DMS53 (cell line): ENCODE measurements at regions not wholly inside any gene's neighbourhood (a gene's known extent, or its start where the extent isn't known, plus 50 kb on each side); places are given as distances from the start of the nearest gene placed in this dataset.
A peak's percentile ranks its signal among the peaks of the same experiment; 100 is the strongest.

Experiments used
- DNase-seq: peaks from one replicate; lab custom pipeline; 2025; lab: John Stamatoyannopoulos, UW

DNA sequence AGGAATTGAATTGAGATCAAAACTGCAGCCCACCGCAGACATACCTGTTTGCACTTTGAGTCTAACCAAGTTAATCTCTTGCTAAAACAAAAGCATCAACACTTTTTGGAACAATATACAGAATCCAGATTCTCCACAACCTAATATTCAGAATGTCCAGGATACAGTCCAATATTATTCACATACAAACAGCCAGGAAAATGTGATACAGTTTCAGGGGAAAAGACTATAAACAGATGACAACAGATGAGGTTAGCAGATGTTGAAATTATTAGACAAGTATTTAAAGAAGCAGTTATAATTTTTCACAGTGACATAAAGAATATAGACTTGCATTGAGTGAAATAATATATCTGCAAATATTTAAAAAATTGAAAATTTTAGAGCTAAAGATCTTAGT is 678.1 kb upstream of the CXADR start:
- no peak for DNase-seq

DNA sequence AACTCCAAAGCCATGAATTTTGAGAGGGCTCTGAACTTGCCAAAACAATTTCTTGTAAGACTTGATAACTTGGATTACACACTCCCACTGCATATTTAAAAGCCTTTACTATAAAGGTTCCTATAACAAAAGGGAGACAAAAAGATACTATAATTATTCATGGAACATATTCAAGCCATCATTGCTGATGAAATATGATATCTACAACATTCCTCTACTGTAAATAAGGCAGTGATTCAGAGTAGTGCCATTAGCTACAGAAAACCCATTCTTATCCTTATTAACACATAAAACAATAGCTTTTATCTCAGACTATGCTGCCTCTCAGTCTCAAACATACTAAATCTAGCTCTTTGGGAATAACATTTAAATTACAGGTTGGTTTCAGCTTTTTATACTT is 675.5 kb upstream of the CXADR start:
- no peak for DNase-seq

DNA sequence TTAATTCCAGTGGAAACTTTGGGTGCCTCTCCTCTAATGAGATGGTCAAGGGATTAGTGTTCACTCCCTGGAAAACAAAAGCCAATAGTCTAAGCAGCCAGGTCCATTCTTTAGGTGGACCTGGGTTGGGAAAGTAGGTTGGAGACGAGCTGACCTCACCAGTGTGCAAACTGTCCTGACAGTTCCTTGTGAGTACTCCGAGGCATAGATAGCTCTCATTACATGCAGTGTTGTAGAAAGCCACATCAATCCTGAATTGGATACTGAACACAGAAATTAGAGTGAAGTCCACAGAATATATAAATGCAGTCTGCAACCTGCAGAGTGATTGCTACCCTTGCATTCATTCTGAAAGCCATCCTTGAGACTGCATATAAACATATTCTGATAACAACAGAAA is 675.1 kb upstream of the CXADR start:
- no peak for DNase-seq

DNA sequence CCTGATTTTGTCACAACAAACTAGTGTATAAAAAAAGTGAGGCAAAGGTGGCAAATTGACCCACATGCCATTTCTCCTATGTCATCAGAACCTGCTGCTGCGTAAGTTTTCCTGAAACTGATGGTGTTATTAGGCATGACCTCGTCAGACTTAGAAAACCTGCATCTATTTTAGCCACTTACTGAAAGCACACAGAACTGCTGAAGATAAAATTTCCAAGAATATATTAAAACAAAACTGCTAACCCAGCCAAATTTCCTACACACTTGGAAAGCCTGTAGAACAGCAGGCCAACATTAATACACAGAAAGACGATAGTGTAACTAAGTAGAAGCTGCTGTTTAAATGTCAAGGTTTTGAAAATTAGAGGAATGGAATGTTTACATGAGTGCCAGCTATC is 674.5 kb upstream of the CXADR start:
- DNase-seq = no peak

DNA sequence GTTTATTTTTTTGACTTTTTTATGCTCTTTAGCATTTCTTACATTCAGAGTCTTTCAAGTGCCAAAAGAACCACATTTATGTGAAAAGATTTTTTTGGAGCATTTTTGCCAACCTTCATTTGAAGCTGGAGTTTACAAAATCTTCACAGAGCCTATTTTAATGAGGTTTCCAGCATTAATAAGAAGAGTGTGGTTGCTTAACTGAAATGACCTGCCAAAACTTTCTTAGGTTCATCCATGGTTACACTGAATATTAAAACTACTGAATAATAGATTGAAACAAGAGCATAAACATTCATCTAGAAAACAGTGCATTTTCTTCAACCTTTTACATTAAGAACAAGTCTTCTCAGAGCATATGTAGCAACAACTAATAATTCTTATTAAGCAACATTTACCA is 672.3 kb upstream of the CXADR start:
- DNase-seq = no peak

DNA sequence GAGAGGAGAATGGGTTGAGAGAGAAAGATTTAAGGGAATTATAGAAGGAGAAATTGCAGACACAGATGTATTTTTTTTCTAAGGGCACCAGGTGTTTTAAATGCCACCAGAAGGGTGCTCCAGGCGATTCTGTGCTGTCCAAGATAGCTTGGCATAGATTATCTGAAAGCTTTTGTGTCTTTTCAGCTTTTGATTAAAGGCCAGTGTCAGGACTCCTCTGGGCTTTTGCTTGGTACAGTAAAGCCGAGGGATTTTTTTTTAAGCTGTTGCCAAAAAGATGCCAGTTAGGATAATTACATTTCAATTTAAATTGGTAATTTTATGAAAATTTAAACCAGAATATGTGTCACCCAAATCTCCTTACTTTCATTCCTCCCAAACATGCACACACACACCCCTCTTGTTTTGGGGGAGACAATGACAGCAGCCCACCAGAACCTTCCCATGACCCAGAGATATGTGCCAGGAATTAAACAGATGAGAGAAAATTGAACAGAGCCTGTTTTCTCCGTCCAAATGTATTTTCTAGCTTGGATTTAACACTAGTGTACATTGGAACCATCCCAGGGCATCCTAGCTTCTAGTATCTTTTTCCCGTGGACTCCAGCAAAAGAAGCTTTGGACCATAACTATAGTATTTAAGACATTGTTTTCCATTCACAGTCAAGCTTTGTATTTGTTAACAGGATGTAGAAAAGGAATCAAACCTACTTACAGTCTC is 670.7 kb upstream of the CXADR start:
- DNase-seq = peak; percentile 2

DNA sequence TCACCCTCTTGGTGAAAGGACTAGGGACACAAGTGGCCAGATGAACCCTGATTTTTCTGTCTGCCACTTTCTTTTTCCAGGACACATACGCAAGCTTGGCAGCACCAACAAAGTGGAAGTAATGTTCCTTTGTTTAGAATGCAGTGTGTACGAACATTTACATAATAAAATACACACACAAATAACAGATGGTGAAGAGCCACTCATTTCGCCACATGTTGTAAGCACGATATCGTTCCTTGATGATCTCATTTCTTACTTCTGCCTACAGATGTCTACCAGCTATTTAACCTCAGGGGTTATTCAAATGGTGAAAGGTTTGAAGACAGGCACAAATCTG is 670.2 kb upstream of the CXADR start:
- peak; percentile 28 for DNase-seq

DNA sequence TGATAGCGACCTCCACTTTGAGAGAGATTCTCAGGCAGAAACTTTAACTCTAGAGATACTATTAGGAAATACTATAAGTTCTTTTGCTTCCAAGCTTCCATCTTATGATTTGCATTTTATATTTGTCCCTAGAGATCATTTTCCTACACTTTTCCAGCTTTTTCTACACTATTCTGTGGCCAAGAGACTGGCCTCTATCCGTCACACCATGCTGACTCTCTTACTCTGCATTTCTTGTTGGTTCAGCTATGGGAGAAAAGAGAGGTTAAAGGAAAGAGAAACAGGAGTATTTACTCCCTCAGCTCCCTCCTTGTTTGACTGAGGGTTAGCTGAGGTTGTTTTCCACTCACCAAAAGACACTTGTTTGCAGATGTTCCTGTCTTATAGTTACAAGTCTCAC is 665.6 kb upstream of the CXADR start:
- DNase-seq = no peak

DNA sequence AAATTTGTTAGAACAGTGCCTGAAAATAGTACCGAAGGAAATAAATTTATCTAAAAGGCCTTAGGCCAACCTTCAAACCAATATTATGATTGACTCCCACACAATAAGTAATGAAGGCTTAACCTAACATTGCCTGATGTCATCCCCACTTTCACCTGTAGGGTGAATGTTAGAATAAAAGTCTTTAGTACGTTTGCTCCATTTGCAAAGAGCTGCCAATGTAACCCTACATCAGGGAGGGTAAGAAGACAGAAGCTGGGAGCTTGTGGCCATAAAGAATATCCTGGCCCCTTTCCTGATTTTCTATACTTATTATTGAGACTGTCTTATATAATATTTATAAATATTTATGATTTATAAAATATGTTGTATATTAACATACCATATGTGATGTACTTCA is 661.8 kb upstream of the CXADR start:
- peak; percentile 19 for DNase-seq

DNA sequence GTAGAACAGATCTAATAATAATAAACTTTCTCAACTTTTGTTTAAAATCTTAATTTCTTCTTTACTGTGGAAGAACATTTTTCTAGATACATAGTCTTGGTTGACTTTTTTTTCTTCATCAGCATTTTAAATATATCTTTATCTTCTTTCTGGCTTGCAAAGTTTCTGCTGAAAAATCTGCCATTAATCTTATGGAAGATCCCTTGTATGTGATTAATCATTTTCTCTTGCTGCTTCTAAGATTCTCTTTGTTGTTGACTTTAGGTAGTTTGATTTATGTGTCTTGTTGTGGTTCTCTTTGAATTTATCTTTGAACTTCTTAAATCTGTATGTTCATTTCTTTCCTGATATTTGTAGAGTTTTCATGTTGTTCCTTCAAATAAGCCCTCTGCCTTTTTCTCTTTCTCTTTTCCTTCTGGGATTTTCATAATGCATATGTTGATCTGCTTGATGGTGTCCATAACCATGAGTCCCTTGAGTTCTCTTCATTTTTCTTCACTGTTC is 657.6 kb upstream of the CXADR start:
- DNase-seq = no peak

DNA sequence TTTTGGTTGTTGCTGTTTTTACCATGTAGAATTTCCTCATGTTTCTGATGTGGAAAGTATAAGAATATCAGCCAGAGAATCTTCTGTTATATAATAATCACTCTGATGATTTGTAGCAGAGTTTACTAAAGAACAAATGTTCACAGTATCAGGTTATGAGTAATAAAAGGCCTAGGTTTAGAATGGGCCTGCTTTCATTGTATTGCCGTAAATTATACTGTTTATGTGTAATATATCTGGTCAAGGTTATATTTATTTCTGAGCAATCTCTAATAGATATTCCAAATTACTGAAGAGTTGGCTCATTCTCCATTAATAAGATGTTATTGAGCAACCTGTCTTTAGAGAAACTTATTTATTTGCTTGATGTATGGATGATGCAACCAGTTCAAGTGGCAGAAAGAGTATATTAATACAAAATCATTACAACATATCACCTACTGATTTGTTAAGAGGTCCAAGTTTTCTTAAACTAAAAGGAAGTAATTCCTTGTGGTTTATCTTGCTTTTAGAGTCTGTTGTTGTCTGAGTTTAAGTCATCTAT is 649.4 kb upstream of the CXADR start:
- no peak for DNase-seq

DNA sequence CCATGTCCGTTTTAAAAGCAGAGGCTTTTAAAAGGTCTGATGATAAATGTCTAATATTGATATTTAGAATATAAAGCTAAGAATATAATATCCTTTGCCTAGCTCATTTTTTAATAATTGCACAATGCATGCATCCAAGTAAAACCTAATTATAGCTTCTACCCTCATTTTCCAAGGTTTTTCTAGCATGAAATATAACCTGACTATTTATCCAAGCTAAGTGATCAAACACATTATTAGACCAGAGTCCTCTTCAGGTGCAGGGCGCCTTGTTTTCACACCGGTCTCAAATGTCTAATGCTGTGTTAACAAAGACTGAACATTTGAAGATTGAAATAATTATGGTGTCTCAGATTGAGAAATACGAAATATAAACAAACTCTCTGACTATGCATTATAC is 648.9 kb upstream of the CXADR start:
- no peak for DNase-seq

DNA sequence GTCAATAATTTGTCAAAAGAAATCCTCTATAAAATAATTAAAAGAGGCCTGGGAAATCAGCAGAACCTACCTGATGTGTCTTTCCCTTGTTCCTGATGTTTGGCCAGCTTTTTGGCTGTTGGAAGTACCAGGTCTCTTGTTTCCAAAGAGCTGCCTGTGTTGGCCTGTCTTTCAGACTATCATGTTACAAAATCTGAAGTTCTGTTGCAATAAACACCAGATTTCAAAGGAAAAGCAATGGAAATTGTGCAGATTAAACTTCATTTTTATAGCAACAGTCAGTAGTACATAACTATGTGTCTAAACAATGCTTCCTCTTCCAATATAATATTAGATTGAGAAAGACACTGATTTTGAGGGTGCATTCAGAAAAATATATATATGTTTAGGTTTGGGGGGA is 647.2 kb upstream of the CXADR start:
- no peak for DNase-seq

DNA sequence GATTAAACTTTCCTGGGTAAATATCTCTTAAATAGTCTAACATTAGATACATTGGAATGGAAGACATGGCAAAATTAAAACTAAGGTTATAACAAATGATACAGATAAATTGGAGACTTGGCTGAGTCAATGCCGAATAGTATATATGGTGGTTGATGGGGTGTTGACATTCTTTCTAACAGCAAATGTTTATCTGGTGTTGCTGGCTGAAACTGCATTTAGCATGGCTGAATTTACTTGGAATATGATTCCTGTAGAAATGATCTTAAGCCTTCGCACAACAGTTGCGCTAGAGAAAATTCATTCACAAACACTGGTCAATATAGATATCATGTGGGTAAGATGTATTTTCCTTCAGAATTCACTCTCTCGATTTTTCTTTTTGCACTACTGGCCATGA is 646.0 kb upstream of the CXADR start:
- no peak for DNase-seq

DNA sequence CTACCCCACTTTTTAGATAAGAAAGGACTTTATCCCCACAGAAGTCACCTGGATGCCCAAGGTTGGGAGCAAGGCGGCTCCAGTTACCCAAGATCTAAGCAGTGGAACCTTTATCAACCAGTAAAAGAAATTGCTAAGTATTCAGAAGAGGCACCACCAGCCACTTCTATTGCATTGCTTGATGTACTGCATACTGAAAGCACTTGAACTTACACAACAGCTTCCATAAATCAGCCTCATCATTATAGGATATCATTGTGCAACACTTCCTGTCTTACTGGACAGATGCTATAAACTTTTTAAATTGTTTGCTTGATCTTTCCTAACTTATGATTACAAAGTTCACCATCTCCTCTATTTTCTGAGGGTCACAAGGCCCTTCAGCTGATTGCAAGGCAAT is 642.7 kb upstream of the CXADR start:
- DNase-seq = no peak

DNA sequence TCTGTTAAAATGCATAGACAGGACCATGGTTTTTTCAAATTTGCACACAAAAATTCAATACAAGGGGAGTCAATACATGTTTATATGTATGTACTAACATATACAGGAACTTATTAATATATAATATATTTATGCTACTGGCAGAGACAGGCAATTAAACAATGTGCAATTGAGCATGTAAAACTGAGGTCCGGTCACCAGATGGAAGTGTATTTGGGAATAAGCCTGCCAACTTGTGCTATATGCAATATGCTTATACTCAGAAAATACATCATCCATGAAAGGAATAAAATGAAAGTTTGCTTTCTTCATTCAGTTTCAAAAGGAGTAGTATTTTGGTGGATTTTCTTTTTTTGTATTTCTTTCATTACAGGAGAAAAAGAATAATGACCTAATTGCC is 640.2 kb upstream of the CXADR start:
- no peak for DNase-seq

DNA sequence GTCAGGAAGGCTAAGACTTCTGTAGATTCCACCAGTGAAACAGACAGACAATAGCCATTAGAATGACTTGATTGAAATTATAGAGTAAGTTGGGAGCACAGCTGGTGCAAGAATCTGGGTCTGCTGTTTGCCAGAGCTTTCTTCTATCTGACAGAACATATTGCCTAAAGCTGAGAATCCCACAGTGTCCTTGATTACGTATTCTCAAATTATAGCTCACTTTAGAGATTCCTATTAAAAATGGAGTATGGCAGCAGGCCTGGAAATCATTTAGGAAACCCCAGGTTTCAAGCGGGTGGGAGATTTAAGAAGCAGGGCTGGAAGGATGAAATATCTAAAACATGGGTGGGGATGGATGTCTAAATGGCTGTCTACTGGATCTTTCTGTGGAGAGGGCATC is 639.7 kb upstream of the CXADR start:
- DNase-seq = no peak

DNA sequence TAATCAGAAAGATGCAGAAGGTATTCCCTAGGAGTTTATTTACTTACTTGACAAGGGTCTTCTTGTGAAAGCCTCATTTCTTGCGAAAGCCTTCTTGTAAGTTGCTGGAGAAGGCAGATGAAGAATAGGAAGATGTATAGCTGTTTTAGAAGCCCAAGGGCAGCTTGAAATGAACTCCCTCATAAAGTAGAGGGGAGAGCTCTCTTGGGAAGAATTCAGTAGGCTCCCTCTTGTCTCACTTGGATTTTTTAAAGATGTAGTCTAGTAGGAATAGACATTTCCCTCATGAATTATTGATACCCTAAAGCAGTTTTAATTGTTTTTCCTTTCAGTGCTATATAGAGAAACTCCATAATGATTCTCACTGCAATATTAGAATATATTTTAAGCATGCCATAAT is 639.2 kb upstream of the CXADR start:
- no peak for DNase-seq

DNA sequence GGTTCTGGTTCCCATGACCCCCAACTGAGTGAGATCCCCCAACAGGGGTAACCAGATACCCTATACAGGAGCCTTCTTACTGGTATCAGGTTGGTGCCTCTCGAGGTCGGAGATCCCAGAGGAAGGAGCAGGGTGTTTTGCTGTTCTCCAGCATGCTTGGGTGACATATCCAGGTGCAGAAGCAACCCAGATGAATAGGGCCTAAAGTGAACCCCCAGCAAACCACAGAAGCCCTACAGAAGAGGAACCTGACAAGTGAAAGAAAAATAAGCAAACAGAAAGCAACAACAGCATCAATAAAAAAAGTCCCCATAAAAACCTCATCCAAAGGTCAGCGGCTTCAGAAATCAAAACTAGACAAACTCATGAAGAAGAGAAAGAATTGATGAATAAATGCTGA is 633.4 kb upstream of the CXADR start:
- DNase-seq = no peak

DNA sequence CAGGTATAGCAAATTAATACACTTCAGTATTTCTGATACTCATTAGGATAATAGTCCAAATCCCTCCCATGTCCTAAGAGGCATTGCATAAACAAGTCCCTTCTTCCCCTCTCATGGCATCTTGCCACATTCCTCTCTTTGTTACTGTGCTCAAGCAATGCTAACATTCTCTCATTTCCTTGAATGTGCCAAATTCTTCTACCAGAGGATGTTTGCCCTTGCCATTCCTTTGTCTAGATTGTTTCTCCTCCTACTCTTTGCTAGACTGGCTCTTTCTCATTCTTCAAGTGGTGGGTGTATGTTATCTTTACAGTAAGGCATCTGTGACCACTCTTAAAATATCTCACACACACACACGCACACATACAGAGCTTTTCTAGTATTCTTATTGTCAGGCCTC is 621.0 kb upstream of the CXADR start:
- DNase-seq = no peak

DNA sequence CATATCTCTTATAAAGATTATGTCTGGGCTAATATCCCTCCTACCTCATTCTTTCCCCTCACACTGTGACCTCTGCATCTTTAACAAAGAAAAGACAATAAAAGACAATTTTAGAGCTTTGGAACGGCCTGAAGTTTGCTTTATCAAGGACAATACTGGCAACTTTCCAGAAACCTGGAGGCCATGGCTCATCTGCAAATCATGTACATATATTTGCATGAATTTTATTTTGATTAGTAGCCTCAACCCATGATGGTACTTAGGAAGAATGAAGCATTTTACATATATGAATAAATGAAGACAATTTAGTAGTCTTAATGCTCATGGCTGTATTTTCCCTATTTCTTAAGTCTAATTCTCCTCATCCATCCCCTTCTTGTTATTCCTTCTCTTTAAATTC is 612.2 kb upstream of the CXADR start:
- no peak for DNase-seq

DNA sequence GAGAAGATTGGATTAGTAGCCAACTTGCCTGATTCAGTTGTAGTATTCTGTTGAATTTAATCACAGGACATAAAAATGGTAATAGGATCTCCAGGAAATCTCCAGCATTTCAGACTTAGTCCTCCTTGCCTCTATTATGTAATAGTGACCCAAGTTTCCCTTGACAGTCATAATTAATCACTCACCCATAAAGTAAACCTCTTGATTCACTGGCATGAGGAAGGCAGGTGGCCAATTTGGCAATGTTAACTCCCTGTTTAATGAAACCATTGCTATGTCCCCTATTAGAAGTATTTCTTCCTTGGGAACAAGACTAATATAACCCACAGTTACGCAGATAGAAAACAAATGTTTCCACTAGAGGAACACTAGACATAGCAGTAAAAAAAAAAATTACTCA is 604.8 kb upstream of the CXADR start:
- DNase-seq = peak; percentile 78

DNA sequence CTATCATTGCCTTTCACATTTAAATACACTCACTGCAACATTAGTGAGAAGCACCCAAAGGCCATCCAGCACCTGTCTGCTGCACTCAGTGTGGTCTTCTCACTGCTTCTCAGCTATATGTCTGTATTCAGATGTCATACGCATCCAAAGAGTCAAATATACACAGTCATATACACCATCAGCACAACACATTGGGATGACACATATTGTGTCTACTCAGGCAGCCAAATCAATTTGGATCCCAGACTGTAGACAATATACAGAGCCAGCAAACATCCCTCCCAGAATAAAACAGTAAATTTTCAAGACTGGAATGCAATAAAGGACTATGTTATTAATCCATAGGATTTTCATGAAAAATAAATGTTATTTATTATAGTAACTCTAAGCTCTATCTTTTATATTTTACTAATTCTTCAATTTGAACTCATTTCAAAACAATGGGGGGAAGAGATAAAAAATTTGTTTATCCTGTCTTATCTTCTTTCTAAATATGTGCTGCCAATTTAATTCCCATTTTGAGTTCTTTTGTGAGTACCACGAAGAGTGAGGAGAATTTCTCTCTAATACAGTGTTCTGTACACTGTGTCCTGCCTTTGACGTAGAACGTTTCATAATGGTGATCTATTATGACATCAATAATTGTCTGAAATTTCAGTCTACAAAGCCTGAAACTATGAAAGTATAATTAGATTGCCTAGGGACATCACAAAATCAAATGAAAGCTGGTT is 602.2 kb upstream of the CXADR start:
- no peak for DNase-seq

DNA sequence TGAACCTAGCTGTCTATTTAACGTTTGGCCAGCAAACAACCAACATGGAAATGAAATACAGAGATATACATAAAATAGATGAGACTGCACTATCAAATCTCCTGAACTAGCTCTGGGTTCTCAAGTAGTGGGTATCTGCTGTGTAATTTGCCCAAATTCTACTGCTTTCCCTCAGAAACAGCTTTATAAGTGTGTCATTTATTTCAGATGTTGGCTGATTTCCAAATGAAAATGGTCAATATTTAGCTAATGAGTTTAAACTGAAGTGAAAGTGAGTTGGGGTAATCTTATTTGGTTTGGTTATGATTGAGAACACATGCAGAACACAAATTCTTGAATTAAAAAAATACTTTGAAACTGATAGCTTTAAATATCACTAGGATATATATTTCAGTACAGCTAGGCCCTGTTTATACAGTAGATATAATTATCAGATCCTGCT is 601.7 kb upstream of the CXADR start:
- no peak for DNase-seq
